ENCODE measurements at regions not wholly inside any gene's neighbourhood (a gene's known extent, or its start where the extent isn't known, plus 50 kb on each side); places are given as distances from the start of the nearest gene placed in this dataset.
A peak's percentile ranks its signal among the peaks of the same experiment; 100 is the strongest.

DNA sequence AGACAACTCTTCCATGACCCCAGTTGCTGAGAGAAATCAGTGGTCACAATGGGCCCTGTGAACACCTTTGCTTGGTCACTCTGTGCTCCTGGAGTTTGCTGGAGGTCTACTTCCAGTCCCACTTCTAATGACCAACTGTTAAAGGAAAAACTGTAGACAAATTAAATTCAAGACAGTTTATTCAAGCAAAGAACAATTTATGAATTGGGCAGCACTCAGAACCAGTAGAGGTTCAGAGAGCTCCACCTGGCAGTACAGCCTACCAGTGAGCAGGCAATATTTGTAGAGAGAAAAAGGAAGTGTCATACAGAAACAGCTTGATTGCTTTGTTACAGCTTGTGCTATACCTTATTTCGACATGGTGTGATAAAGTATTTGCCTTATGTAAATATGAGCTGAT, 116.5 kb downstream of the HS3ST3B1 start:
- Mint-ChIP-seq H3K9me3 (peaks cover 5 to 16% (median 7%) of the 10 kb centered on the region in 3 donors), H3K27ac (no peak overlapping the region), H3K36me3 (peaks cover 3% of the 10 kb centered on the region), H3K4me1 (peaks cover 0 to 11% (median 0%) of the 10 kb centered on the region in 3 donors), H3K4me3 (no peak overlapping the region), H3K27me3 (no peaks in the 10 kb centered on the region)
- no peaks in the 10 kb centered on the region for H3K4me1 ChIP-seq (ENCODE audit: control insufficient read depth in 1 of 2, extremely low read depth in 1 of 2, insufficient read depth in 2 of 2, low read length in 2 of 2)
- 100% methylated on average over 1 of the region's 1 CpG for WGBS (ENCODE audit: insufficient coverage)
- ATAC-seq (replicated peaks in 1 of 4) (no peak), DNase-seq (no peak)
- CTCF ChIA-PET: no interaction called here
- peaks cover 3% of the 10 kb centered on the region for H3K9me3 ChIP-seq
- H3K27me3 ChIP-seq (replicated peaks in 1 of 2; ENCODE audit: control insufficient read depth in 2 of 2, extremely low read depth in 1 of 2, insufficient read depth in 2 of 2, low read length in 1 of 2): no peaks in the 10 kb centered on the region
- POLR2A ChIA-PET: no interaction called here
- no peaks in the 10 kb centered on the region for H3K36me3 ChIP-seq (ENCODE audit: control insufficient read depth in 2 of 2, extremely low read depth in 1 of 2, insufficient read depth in 1 of 2, low read length in 1 of 2)
- no peak overlapping the region for H3K27ac ChIP-seq (ENCODE audit: low read length)
- H3K4me3 ChIP-seq (ENCODE audit: control insufficient read depth in 1 of 2, extremely low read depth in 1 of 2, low read length in 1 of 2): no peak overlapping the region

DNA sequence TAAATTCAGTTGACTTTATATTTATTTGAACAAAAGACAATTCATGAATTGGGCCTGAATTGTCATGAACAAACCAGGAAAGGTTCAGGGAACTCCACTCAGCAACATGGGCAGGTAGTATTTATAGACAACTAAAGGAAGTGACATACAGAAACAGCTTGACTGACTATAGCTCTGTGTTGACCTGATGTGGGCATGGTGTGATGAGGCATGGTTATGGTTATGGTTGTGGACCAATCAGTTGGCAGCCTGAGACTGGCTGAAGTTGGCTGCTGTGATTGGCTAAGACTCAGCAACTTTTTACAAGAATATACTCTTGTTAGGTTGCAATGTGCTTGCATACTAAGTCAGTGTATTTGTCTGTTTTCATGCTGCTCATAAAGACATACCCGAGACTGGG, 108.4 kb downstream of the HS3ST3B1 start:
- Histone ChIP-seq H3K4me1 (ENCODE audit: control insufficient read depth in 1 of 2, extremely low read depth in 1 of 2, insufficient read depth in 2 of 2, low read length in 2 of 2) (peaks cover 10 to 11% of the 10 kb centered on the region in 2 experiments), H3K27me3 (replicated peaks in 1 of 2; ENCODE audit: control insufficient read depth in 2 of 2, extremely low read depth in 1 of 2, insufficient read depth in 2 of 2, low read length in 1 of 2) (no peaks in the 10 kb centered on the region), H3K9me3 (no peaks in the 10 kb centered on the region), H3K36me3 (ENCODE audit: control insufficient read depth in 2 of 2, extremely low read depth in 1 of 2, insufficient read depth in 1 of 2, low read length in 1 of 2) (no peaks in the 10 kb centered on the region), H3K27ac (ENCODE audit: low read length) (no peak overlapping the region), H3K4me3 (ENCODE audit: control insufficient read depth in 1 of 2, extremely low read depth in 1 of 2, low read length in 1 of 2) (no peak overlapping the region)
- no peak for ATAC-seq (replicated peaks in 1 of 4)
- Mint-ChIP-seq H3K27me3 (no peaks in the 10 kb centered on the region), H3K4me1 (peaks cover 13 to 16% (median 16%) of the 10 kb centered on the region in 3 donors), H3K4me3 (no peak overlapping the region), H3K36me3 (no peaks in the 10 kb centered on the region), H3K9me3 (peaks cover 0 to 3% (median 2%) of the 10 kb centered on the region in 3 donors), H3K27ac (no peak overlapping the region)
- DNase-seq: no peak
- 100% methylated on average over 1 of the region's 1 CpG for WGBS (ENCODE audit: insufficient coverage)
- POLR2A ChIA-PET: no interaction called here
- CTCF ChIA-PET: no interaction called here

DNA sequence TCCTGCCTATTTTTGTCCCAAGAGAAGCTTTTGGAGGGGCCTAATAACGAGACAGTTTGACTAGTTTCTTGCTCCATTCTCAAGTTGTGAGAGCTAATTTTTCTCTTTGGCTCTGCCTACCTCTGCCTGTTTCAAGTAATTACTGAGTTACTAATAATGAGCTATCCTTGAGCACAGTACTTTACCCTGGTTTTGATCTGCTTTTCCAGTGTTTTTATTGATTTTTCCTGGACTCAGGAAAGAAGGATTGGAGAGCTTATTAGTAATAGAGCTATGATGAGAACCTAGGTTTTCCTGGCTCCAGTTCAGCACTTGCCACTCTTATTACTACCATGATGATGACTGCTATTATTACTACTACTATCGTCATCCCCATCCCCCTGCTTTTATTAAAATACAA, 106.7 kb downstream of the HS3ST3B1 start:
- no peaks in the 10 kb centered on the region for H3K36me3 Mint-ChIP-seq
- Histone ChIP-seq H3K9me3 (no peaks in the 10 kb centered on the region), H3K27ac (ENCODE audit: low read length) (no peak overlapping the region), H3K36me3 (ENCODE audit: control insufficient read depth in 2 of 2, extremely low read depth in 1 of 2, insufficient read depth in 1 of 2, low read length in 1 of 2) (no peaks in the 10 kb centered on the region), H3K4me1 (ENCODE audit: control insufficient read depth in 1 of 2, extremely low read depth in 1 of 2, insufficient read depth in 2 of 2, low read length in 2 of 2) (peaks cover 16 to 17% of the 10 kb centered on the region in 2 experiments), H3K27me3 (replicated peaks in 1 of 2; ENCODE audit: control insufficient read depth in 2 of 2, extremely low read depth in 1 of 2, insufficient read depth in 2 of 2, low read length in 1 of 2) (no peaks in the 10 kb centered on the region), H3K4me3 (ENCODE audit: control insufficient read depth in 1 of 2, extremely low read depth in 1 of 2, low read length in 1 of 2) (no peak overlapping the region)
- ChIA-PET CTCF (no interaction called here), POLR2A (interaction anchor here in 1 of 2 donors (0.7 kb wide), 1 partner anchor 26 kb away, joined by 3 read pairs; no protein-coding TSS in a partner anchor)
- peaks cover 0 to 3% (median 2%) of the 10 kb centered on the region in 3 donors for H3K9me3 Mint-ChIP-seq
- H3K27ac Mint-ChIP-seq: no peak overlapping the region
- no peak overlapping the region for H3K4me3 Mint-ChIP-seq
- H3K27me3 Mint-ChIP-seq: no peaks in the 10 kb centered on the region
- no peak for ATAC-seq (replicated peaks in 1 of 4)
- no peak for DNase-seq
- WGBS (ENCODE audit: insufficient coverage): no CpG with 5 or more reads among the region's 2 CpGs
- H3K4me1 Mint-ChIP-seq: peaks cover 21 to 28% (median 27%) of the 10 kb centered on the region in 3 donors

DNA sequence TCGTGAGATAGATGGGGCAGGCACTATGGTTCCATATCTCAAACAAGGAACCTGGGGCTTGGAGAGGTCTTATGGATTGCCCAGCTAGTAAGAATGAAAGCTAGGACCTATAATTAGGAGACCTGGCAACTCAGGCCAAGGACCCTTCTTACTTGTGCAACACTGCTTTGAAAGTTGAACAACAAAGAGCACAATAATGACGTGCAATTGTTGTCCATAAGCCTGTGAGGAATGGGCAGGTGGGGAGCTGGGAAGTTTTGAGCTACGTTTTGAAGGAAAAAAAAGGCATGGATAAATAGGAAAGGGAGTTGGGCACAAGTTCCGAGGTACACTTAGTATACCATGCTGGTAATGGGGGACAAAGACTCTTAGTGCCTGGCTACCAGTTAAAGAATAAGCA, 104.3 kb downstream of the HS3ST3B1 start:
- no peaks in the 10 kb centered on the region for H3K27me3 ChIP-seq (replicated peaks in 1 of 2; ENCODE audit: control insufficient read depth in 2 of 2, extremely low read depth in 1 of 2, insufficient read depth in 2 of 2, low read length in 1 of 2)
- Mint-ChIP-seq H3K9me3 (peaks cover 0 to 5% (median 4%) of the 10 kb centered on the region in 3 donors), H3K36me3 (peaks cover 4% of the 10 kb centered on the region), H3K27ac (peak overlapping the region; percentile 8 to 44), H3K4me3 (peak overlapping the region in 1 of 3 donors; percentile 43), H3K27me3 (no peaks in the 10 kb centered on the region), H3K4me1 (peaks cover 21 to 28% (median 27%) of the 10 kb centered on the region in 3 donors)
- DNase-seq (no peak), ATAC-seq (replicated peaks in 1 of 4) (no peak)
- no peak overlapping the region for H3K4me3 ChIP-seq (ENCODE audit: control insufficient read depth in 1 of 2, extremely low read depth in 1 of 2, low read length in 1 of 2)
- ChIA-PET POLR2A (no interaction called here), CTCF (interaction anchor here (0.7 to 2.3 kb wide), 3 partner anchors 12 to 98 kb away, joined by 3 to 13 read pairs (median 4); no protein-coding TSS in a partner anchor)
- WGBS (ENCODE audit: insufficient coverage): 87% methylated on average over 3 of the region's 4 CpGs
- no peaks in the 10 kb centered on the region for H3K9me3 ChIP-seq
- no peaks in the 10 kb centered on the region for H3K36me3 ChIP-seq (ENCODE audit: control insufficient read depth in 2 of 2, extremely low read depth in 1 of 2, insufficient read depth in 1 of 2, low read length in 1 of 2)
- peak overlapping the region; percentile 24 for H3K27ac ChIP-seq (ENCODE audit: low read length)
- peaks cover 16 to 17% of the 10 kb centered on the region in 2 experiments for H3K4me1 ChIP-seq (ENCODE audit: control insufficient read depth in 1 of 2, extremely low read depth in 1 of 2, insufficient read depth in 2 of 2, low read length in 2 of 2)

Measured in T-cell (primary cell).